Astrocyte of the spinal cord (primary cell): ENCODE measurements at regions not wholly inside any gene's neighbourhood (a gene's known extent, or its start where the extent isn't known, plus 50 kb on each side); places are given as distances from the start of the nearest gene placed in this dataset.

ENCODE experiments used
- DNase-seq: peaks from one replicate; pipeline ENCODE4 v3.0.0; 2011; ENCODE audit warnings: low read depth, low spot score
- H3K4me3 ChIP-seq: 2 replicates; pipeline ENCODE4 v1.5.1; 2011; ENCODE audit warnings: low read depth, mild to moderate bottlenecking, low read length, moderate library complexity
- in situ Hi-C: cut with HindIII; loops from 2 replicates; pipeline ENCODE4 v1.10.0; 2017; ENCODE audit warnings: low sequenced_read_pairs
- TF ChIP-seq, protein P1 (sequence below): IDR thresholded peaks from 2 replicates; pipeline ENCODE4 v1.5.1; 2012; ENCODE audit warnings: low read depth, mild to moderate bottlenecking, low read length, inconsistent platforms

DNA sequence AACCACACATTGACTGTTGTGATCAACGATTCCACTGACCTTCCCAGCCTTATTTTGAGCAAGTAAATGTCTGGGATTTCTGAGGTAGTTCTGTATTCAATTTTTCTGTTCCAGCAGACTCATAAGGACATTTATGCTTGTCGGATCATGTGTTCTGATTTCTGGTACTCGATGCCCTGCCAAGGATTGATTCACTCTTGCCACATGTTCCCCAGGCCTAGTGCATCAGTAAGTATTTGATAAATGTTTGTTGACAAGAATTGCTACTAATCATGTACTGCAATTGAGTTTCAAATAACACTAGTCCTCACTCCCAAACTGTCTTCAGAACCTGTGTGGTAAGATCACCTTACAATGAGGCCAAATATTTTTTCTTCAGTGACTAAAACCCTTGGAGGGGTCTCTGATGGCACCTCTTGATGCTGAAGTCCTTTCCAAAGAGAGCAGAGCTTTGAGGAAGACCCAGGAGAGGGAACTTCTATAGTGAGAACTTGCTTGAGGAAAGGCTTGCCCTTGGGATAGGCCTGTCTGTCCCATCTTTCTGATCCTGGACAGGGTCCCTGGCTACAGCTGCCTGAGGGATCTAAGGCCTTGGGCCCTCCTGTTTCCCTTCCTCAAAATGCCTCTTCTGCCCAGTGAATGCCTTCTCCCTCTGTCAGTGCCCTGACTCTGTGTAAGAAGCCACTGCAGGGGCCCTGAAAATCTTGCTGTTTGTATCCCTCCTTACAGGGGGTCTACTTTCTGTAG lies 115.8 kb upstream of the FAM78B start:
- TF ChIP-seq, protein P1, sequence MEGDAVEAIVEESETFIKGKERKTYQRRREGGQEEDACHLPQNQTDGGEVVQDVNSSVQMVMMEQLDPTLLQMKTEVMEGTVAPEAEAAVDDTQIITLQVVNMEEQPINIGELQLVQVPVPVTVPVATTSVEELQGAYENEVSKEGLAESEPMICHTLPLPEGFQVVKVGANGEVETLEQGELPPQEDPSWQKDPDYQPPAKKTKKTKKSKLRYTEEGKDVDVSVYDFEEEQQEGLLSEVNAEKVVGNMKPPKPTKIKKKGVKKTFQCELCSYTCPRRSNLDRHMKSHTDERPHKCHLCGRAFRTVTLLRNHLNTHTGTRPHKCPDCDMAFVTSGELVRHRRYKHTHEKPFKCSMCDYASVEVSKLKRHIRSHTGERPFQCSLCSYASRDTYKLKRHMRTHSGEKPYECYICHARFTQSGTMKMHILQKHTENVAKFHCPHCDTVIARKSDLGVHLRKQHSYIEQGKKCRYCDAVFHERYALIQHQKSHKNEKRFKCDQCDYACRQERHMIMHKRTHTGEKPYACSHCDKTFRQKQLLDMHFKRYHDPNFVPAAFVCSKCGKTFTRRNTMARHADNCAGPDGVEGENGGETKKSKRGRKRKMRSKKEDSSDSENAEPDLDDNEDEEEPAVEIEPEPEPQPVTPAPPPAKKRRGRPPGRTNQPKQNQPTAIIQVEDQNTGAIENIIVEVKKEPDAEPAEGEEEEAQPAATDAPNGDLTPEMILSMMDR, result no peak
- no peak for DNase-seq
- in situ Hi-C loops, result no loop called here

DNA sequence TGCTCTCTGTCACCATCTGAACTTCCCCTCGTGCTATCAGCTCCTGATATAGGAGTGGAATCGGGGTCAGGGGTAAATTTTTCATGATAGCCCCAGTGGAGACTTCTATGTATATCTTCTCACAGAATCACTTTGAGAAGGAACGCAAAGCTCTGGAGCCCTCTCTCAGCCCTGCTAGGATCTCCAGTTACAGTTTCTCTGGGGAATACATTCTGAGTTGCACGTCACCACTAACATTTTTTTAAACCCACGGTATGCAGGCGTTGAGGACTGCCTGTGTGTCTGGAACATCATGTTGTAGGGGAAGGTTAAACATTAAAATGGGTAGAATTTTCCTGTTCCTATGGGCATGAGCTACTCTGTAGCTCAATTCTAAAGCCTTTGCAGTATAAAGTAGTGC lies 116.4 kb upstream of the FAM78B start:
- DNase-seq, result no peak
- no peak overlapping the region for H3K4me3 ChIP-seq
- in situ Hi-C loops, result no loop called here
- TF ChIP-seq, protein P1, result no peak

More for the DNA sequence above, 115.8 kb upstream of the FAM78B start:
- no peak overlapping the region for H3K4me3 ChIP-seq

DNA sequence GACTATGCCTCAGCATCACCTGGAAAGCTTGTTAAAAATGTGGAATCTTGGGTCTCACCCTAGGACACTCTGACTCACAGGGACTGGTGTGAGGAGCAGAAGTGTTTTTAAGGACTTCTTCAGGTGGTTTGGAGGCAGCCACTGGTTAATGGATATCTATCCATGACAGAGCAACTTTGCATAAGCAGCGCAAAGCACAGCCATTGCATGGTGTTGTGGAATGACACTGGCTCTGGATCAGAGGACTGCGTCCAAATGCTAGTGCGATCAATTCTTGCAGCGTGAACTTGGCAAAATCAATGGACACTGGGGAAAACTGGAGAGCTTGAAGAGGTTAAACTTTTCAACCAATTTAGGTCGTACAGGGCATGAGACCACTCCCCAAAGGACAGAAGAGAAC lies 116.8 kb upstream of the FAM78B start:
- no peak overlapping the region for H3K4me3 ChIP-seq

DNA sequence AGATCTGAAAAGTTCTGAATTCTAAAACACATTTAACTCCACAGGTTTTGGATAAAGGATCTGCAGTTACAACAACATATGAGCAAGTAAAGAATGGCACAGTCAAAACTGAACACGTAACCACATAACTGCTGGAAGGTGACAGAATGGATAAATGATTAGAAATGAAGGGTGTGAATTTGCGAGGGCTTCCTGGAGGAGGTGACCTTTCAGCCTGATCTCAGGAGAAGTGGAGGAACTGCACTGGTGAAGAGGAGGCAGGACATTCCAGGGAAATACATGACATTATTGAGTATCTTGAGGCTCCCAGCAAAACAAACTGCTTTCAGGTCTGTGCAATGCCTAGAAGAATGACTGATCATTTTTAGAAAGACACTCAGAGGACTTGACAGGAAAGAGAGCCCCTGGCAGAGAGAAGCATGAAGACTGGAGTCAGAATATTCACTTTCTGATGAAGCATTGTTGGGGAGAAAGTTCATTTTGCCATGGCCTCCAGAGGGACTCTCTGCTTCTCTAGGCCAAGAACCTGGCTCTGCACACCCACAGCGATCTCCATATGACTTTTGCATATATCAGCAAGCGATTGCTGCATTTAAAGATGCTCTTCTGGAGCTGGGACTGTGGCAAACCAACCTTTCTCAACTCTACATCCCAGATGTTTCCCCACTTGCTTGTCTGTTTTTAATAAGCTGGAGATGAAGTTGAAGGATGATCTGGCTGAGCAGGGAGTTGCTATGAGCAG lies 122.7 kb upstream of the FAM78B start:
- TF ChIP-seq, protein P1, result no peak
- no peak for DNase-seq
- in situ Hi-C loops, result no loop called here
- no peak overlapping the region for H3K4me3 ChIP-seq

More for the DNA sequence above, 116.8 kb upstream of the FAM78B start:
- in situ Hi-C loops, result no loop called here
- DNase-seq, result no peak
- TF ChIP-seq, protein P1, result no peak

DNA sequence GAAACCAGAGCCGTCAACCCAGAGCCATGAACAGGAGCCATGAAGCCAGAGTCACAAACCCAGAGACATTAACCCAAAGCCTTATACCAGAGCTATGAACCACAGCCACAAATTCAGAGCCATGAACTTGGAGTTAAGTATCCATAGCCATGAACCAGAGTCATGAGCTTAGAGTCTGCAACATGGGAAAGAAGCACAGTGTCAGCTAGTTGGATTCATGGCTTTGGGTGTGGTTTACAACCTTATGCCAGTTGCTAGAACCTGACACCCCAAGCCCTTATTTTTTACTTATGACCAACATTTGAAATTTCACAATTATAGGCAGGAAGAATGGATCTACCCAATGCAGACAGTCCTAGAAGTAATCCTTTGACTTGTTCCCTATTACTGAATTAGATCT lies 128.9 kb upstream of the FAM78B start:
- in situ Hi-C loops, result no loop called here
- no peak for DNase-seq
- TF ChIP-seq, protein P1, result no peak
- H3K4me3 ChIP-seq, result no peak overlapping the region

DNA sequence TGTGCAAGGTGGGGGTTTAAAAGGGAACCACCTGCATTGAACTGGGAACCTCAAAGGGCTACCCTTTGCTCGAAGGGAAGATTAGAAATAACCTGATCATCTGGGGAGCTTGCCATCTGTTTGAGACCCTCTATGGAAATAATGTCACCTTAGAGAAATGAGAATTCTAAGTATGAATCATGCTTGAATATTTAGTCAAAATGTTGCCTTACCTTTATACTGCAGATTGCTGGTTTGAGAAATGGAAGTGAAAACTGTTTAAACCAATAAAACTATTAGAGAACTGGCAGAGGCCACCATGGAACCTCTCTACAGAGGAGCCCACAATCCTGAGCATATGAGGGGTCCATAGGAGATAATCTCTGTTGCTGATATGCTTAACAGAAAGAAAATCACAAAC lies 131.2 kb upstream of the FAM78B start:
- in situ Hi-C loops, result no loop called here
- no peak for DNase-seq
- TF ChIP-seq, protein P1, result no peak
- no peak overlapping the region for H3K4me3 ChIP-seq
